DMS 273 (cell line): ENCODE measurements at regions not wholly inside any gene's neighbourhood (a gene's known extent, or its start where the extent isn't known, plus 50 kb on each side); places are given as distances from the start of the nearest gene placed in this dataset.
"Not testable (repeated sequence)": the region's sequence is repeated elsewhere in the genome, so short reads cannot be mapped to it uniquely, and the experiment has no call there.

ENCODE experiments used
- DNase-seq: peaks from one replicate; lab custom pipeline; 2025; ENCODE audit not compliant: unreplicated experiment; lab: John Stamatoyannopoulos, UW

- DNase-seq, result peak; percentile 56
Measured at GRCh38 chr15:77910030-77910911, 167.2 kb downstream of the TBC1D2B start.

GRCh38 chr15:77909182-77909940, 168.2 kb downstream of the TBC1D2B start:
- no peak for DNase-seq

- DNase-seq, result not testable (repeated sequence)
Measured at GRCh38 chr15:77908752-77909111, 168.8 kb downstream of the TBC1D2B start.

GRCh38 chr15:77907824-77908751, 169.4 kb downstream of the TBC1D2B start:
- peak; percentile 86 for DNase-seq

DNA sequence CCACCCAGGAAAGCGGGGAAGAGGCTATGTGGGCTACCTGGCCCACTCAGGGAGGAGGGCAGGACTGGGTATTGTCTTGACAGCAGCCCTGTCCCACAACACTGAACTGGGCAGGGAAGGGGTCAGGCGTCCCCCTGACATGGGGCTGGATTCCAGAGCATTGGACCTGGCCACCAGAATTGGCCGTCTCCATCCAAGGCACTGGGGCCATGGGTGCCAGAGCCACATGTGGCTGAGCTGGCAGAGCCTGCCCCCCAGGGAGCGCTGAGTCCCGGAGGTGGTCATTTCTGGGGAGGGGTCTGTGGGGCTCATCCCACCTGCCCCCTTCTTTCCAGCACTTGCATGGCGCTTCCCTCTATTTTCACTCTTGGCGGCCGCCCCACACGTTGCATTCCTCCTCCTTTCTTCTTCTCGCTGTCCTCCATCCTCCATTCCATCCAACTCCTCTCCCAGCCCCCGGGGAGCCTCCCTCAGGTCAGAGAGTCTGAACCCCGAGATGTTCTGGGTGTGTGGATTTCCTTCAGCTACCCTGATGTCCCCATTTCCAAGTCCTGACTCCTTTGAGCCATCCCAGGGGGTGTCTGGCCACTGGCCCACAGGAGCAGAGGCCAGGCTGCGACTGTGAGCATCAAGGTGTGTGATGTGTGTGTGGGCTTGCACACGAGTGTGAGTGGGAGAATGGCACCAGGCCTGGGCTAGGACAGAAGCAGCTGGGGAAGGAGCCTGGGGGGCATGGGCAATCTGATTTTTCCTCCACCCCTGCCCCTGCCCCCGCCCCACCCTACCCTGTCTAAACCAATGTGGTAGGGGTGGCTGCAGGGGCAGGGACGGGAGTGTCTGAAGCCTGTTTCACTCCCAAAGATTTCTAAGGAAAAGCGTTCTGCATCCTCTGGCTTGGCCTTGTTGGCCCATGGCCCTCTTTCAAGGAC, 171.2 kb downstream of the TBC1D2B start:
- not testable (repeated sequence) for DNase-seq

GRCh38 chr15:77905301-77905920, 172.1 kb downstream of the TBC1D2B start:
- peak; percentile 72 for DNase-seq

DNA sequence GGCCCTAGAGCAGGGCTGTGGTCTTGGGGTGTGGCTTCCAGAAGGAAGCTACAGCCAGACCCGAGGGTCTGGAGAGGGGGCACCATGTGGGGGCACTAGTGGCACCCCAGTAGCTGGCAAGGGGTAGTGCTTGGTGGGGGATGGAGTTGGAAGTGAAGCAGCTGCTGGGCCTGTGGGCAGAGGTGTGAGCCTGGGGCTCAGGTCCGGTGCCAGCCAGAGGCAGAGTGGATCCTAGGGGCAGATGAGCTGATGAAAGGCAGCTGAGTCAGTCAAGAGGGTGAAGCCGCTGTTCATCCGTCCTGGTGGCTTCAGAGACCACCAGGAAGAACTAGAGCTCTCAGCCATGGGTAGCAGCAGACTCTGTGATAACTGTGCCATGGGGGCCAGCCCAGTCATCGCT, 172.6 kb downstream of the TBC1D2B start:
- no peak for DNase-seq

GRCh38 chr15:77904436-77904821, 173.1 kb downstream of the TBC1D2B start:
- no peak for DNase-seq

- DNase-seq, result not testable (repeated sequence)
Measured at GRCh38 chr15:77903761-77904435, 173.6 kb downstream of the TBC1D2B start.

DNA sequence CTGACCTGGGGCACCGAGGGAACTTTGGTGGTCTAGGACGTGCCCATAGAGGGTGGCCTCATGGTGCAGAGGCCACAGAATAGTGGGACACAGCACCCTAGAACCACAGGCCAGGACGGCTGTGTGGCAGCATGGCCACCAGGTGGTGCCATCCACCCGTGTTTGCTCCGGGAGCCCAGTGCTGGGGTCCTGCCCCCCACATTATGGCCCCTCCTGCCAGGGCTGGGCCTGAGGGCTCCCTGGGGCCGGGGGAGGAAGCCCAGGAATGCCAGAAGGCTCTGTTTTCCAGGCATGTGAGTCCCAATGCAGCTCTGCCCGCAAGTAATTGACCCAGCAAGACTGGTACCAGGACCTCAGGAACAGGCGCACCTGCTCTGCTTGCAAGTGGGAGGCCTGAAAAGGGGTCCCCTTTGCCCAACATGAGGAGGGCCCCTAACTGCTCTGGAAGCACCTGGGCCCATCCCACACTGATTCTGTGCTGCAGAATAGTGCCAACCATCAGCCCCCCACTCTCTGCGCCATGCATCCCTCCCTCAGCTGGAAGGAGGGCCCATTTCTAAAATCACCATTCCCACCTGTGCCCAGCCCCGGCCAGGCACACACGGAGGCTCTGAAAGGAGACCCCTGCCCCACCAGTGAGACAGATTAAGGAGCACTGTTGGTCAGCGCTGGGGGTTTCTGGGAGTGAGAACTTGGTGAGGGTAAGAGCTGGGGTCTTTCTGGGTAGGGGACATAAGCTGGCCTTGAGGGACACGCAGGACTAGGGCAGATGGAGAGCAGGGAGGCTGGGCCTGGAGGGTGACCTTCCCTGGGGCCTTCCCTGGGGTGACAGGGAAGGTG, 174.4 kb downstream of the TBC1D2B start:
- peak; percentile 54 for DNase-seq

- peak; percentile 41 for DNase-seq
Measured at GRCh38 chr15:77901921-77902750, 175.4 kb downstream of the TBC1D2B start.

DNA sequence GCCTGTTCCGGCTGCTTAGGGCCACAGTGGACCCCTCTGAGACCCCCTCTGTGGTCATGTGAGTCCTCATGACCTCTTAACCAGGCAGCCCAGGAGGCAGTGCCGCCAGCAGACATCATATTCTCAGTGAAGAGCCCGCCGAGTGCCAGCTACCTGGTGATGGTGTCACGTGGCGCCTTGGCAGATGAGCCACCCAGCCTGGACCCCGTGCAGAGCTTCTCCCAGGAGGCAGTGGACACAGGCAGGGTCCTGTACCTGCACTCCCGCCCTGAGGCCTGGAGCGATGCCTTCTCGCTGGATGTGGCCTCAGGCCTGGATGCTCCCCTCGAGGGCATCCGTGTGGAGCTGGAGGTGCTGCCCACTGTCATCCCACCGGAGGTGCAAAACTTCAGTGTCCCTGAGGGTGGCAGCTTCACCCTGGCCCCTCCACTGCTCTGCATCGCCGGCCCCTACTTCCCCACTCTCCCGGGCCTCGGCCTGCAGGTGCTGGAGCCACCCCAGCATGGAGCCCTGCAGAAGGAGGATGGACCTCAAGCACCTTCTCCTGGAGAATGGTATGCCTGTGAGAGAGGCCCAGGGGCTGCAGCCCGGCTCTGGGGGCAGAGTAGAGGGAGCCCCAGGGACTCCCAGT, 176.1 kb downstream of the TBC1D2B start:
- DNase-seq, result no peak

- DNase-seq, result peak; percentile 55
Measured at GRCh38 chr15:77900331-77900963, 177.1 kb downstream of the TBC1D2B start.

DNA sequence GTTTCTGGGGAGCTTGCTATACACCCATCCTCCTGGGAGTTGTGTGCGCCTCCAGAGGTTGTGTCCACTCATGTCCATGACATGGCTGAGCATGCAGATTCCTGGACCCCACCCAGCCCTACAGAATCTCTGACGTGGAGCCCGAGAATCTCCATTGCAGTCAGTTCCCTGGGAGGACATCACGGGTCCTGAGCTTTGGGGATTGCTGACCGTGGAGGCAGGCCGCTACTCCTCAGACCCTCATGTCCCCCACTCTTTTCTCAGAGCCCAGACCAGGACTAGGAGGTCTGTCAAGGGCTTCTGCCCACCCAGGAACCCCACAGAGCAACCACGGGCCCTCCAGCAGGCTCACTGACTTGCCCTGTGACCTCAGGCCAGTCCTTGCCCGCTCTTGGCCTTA, 177.7 kb downstream of the TBC1D2B start:
- DNase-seq, result not testable (repeated sequence)

DNA sequence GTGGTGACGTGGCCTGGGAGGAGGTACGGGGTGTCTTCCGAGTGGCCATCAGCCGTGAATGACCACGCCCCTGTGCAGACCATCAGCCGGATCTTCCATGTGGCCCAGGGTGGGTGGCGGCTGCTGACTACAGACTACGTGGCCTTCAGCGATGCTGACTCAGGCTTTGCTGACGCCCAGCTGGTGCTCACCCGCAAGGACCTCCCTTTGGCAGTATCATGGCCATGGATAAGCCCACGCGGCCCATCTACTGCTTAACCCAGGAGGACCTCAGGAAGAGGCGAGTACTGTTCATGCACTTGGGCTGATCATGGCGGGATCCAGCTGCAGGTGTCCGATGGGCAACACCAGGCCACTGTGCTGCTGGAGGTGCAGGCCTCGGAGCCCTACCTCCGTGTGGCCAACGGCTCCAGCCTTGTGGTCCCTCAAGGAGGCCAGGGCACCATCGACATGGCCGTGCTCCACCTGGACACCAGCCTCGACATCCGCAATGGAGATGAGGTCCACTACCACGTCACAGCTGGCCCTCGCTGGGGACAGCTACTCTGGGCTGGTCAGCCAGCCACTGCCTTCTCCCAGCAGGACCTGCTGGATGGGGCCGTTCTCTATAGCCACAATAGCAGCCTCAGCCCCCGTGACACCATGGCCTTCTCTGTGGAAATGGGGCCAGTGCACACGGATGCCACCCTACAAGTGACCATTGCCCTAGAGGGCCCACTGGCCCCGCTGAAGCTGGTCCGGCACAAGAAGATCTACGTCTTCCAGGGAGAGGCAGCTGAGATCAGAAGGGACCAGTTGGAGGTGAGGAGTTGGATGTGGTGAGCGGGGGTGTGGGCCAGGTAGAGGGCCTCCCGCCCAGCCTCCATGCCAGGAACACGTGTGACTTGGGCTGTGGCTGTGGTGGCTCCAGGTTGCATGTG, 178.4 kb downstream of the TBC1D2B start:
- no peak for DNase-seq
